ENCODE measurements at regions not wholly inside any gene's neighbourhood (a gene's known extent, or its start where the extent isn't known, plus 50 kb on each side); places are given as distances from the start of the nearest gene placed in this dataset.

DNA sequence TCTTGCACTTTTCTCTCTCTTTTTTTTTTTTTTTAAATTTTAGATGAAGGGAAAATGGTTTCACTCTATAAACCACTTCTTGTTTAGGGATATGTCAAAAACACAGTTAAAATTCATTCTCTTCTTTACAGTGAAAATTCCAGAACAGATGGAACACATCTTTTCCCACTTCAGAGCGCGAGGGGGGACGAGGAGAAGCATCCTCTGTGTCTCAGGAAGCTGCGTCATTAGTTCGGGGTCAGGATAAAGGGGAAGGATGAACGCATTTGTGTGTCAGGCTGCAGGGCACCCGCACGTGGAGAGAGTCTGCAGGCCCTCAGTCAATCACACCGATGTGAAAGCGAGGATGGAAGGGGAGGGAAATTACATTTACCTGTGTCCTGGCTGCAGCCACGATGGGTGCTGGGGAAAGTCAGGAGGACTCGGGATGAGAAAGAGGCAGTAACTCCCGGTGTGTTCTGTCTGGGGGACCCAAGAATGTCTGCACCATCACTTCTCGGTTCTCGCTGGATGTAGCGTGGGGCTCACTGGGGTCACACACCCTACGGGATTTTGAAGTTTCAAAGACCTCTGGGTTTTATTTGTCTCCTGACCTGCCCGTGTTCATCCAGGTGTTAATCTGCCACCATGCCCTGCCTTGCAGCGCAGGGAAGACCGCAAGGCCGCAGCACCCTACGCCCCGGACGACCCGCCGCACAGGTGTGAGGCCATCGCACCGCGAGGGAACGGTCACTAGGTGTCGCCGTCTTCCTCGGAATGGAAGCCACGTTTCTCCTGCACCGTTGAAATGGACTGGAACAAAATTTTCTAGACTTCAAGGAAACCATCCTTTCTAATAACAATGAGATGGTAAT lies 66.7 kb upstream of the PITRM1 start:
- Histone ChIP-seq H3K4me3 (no peak overlapping the region), H3K9me3 (no peaks in the 10 kb centered on the region), H3K36me3 (ENCODE audit: low read depth, missing control alignments) (no peaks in the 10 kb centered on the region), H3K27ac (no peak overlapping the region), H3K4me1 (no peaks in the 10 kb centered on the region), H3K27me3 (no peaks in the 10 kb centered on the region)
- whole genome bisulfite sequencing, 2 donors = 41 to 45% methylated on average over 29 to 35 of the region's 35 CpGs
- intact Hi-C loops (cut with DNase I; ENCODE audit: low total_unique reads) = no loop called here
- DNase-seq = peak; percentile 83
- TF ChIP-seq POLR2A (IDR thresholded peaks at IDR 0.05) = no peak
- TF ChIP-seq, protein P1, sequence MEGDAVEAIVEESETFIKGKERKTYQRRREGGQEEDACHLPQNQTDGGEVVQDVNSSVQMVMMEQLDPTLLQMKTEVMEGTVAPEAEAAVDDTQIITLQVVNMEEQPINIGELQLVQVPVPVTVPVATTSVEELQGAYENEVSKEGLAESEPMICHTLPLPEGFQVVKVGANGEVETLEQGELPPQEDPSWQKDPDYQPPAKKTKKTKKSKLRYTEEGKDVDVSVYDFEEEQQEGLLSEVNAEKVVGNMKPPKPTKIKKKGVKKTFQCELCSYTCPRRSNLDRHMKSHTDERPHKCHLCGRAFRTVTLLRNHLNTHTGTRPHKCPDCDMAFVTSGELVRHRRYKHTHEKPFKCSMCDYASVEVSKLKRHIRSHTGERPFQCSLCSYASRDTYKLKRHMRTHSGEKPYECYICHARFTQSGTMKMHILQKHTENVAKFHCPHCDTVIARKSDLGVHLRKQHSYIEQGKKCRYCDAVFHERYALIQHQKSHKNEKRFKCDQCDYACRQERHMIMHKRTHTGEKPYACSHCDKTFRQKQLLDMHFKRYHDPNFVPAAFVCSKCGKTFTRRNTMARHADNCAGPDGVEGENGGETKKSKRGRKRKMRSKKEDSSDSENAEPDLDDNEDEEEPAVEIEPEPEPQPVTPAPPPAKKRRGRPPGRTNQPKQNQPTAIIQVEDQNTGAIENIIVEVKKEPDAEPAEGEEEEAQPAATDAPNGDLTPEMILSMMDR (IDR thresholded peaks at IDR 0.05) = peak; percentile 67 to 84 (median 84)

DNA sequence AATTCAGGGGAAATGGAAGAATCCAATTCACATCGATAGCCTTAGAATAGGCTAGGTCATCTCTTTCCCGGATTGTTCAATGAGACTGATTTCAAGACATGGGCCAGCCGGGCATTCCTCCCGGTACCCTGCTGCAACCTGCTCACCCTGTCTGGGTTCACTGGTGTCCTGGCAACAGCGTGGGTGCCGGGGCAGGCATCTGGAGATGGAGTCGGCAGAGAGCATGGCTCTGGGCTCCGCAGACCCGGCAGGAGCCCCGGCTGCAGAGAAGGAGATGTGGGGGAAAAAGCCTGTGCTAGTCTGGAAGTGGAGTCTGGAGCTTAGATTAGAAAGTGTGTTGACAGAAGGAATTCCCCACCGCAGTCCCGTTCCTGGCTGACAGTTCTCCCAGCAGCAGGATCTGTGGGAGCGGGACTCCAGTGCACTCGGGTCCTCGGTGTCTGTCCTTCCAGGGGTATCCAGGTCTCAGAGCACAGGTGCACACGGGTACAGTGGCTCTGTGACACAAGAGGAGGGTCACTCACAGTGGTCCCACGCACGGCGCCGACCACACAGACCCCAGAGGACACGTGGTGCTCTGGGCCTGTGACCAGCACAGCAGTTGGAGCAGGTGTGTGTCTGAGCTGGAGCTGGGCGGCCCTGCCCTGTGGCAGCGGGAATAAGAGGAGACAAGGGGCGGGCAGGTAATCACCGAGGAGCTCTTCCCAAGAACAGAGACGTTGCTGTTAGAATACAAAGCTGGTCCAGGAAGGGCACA lies 65.7 kb upstream of the PITRM1 start:
- no peaks in the 10 kb centered on the region for H3K4me1 ChIP-seq

DNA sequence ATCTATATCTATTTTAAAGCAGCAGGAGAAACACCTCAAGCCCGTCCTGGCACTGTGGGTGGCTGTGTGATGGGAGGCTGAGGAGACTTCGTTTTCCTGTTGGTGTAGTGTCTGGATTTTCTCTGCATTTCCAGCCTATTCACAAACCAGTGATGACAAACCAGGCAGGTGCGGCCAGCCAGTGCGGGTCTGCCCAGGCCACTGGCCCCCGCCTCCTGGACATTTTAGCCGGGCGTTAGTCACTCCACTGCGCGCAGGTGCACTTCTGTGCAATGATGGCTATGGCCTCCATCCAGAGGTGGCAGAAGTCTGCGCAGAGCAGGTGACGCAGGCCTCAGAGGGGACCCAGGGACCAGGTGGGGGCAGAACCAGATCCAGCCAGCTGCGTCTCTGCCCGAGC lies 64.9 kb upstream of the PITRM1 start:
- intact Hi-C loops (cut with DNase I; ENCODE audit: low total_unique reads) = no loop called here
- H3K4me1 ChIP-seq = no peaks in the 10 kb centered on the region
- WGBS, 2 donors = 90 to 96% methylated on average over 13 of the region's 13 CpGs

More for the DNA sequence above, 65.7 kb upstream of the PITRM1 start:
- no peak for TF ChIP-seq POLR2A (IDR thresholded peaks at IDR 0.05)
- TF ChIP-seq, protein P1 (IDR thresholded peaks at IDR 0.05) = no peak
- Histone ChIP-seq H3K36me3 (ENCODE audit: low read depth, missing control alignments) (no peaks in the 10 kb centered on the region), H3K4me3 (no peak overlapping the region), H3K9me3 (no peaks in the 10 kb centered on the region), H3K27ac (no peak overlapping the region), H3K27me3 (no peaks in the 10 kb centered on the region)
- intact Hi-C loops (cut with DNase I; ENCODE audit: low total_unique reads) = no loop called here
- no peak for DNase-seq
- WGBS, 2 donors = 76 to 78% methylated on average over 20 to 22 of the region's 26 CpGs

DNA sequence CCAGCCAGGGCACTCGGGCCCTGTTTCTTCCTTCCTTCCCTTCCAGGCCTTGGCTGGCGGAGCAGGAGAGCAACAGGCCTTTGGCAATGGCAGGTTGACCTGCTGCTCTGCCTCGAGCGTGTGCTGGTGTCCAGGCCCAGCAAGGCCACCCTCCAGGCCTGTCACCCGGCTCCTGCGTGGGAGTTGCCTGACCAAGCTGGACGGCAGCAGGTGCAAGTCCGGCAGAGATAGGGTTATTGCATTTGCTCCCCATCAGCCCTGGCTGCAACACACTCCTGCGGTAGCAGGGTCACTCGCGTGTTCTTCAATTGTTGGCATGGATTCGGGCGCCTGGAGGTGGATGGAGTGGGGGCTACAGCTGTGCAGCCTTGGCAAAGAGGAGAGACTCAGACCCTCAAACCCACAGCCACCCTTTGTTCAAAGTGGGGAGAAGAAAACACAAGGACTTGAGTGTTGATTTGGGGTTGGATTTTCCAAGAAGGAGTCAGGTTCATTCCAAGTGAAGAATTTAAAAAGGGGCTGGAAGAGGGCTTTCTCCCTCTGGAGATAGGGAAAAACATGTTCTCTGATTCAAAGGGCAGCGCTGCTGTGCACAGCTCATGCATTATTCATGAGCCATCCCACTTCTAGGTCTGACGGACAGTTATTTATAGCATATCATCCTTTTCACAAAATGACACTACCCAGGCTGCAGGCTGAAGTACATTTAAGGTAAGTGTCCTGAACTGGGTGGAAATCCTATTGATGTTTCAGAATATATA lies 64.2 kb upstream of the PITRM1 start:
- intact Hi-C loops (cut with DNase I; ENCODE audit: low total_unique reads) = no loop called here
- H3K36me3 ChIP-seq (ENCODE audit: low read depth, missing control alignments) = no peaks in the 10 kb centered on the region
- H3K9me3 ChIP-seq = no peaks in the 10 kb centered on the region
- WGBS, 2 donors = 80 to 82% methylated on average over 11 to 15 of the region's 15 CpGs
- TF ChIP-seq, protein P1 (IDR thresholded peaks at IDR 0.05) = no peak
- TF ChIP-seq POLR2A (IDR thresholded peaks at IDR 0.05) = no peak
- H3K4me1 ChIP-seq = no peaks in the 10 kb centered on the region
- DNase-seq = no peak
- H3K27me3 ChIP-seq = no peaks in the 10 kb centered on the region
- no peak overlapping the region for H3K4me3 ChIP-seq
- no peak overlapping the region for H3K27ac ChIP-seq

More for the DNA sequence above, 64.9 kb upstream of the PITRM1 start:
- H3K27ac ChIP-seq = no peak overlapping the region
- TF ChIP-seq, protein P1 (IDR thresholded peaks at IDR 0.05) = no peak
- TF ChIP-seq POLR2A (IDR thresholded peaks at IDR 0.05) = no peak
- H3K9me3 ChIP-seq = no peaks in the 10 kb centered on the region
- DNase-seq = no peak
- H3K36me3 ChIP-seq (ENCODE audit: low read depth, missing control alignments) = no peaks in the 10 kb centered on the region
- no peak overlapping the region for H3K4me3 ChIP-seq
- H3K27me3 ChIP-seq = no peaks in the 10 kb centered on the region
